ENCODE measurements at regions not wholly inside any gene's neighbourhood (a gene's known extent, or its start where the extent isn't known, plus 50 kb on each side); places are given as distances from the start of the nearest gene placed in this dataset.

- TF ChIP-seq CTCF (IDR thresholded peaks at IDR 0.05) = no peak
- TF ChIP-seq POLR2A (IDR thresholded peaks at IDR 0.05) = no peak
These were observed 108.3 kb downstream of the ARL4C start for GRCh38 chr2:234388591-234388990.
